Mucosa of descending colon (tissue), 3 donors: ENCODE measurements at regions not wholly inside any gene's neighbourhood (a gene's known extent, or its start where the extent isn't known, plus 50 kb on each side); places are given as distances from the start of the nearest gene placed in this dataset.

Source experiments
- ATAC-seq: fragments of 200-7000 bp; cut with Tn5 transposase; one replicate; pipeline ENCODE4 v1.9.1; 2020; ENCODE audit warnings: mild to moderate bottlenecking, moderate library complexity
- DNase-seq, 3 donors: peaks; one replicate each; pipeline ENCODE4 v3.0.0-alpha.2; 2020
- H3K36me3 ChIP-seq: fragments of 200-600 bp; one replicate; pipeline ENCODE4 v1.8.0; 2021; ENCODE audit warnings: low read depth, mild to moderate bottlenecking
- H3K4me1 ChIP-seq: fragments of 200-600 bp; one replicate; pipeline ENCODE4 v1.8.0; 2021; ENCODE audit warnings: low read depth, mild to moderate bottlenecking
- H3K4me3 ChIP-seq: fragments of 200-600 bp; one replicate; pipeline ENCODE4 v1.8.0; 2021; ENCODE audit warnings: mild to moderate bottlenecking
- H3K9me3 ChIP-seq: fragments of 200-600 bp; one replicate; pipeline ENCODE4 v1.8.0; 2021; ENCODE audit warnings: mild to moderate bottlenecking
- CTCF ChIP-seq: fragments of 200-600 bp; IDR thresholded peaks from one replicate; pipeline ENCODE4 v1.8.0; 2022; ENCODE audit warnings: antibody characterized with exemption, mild to moderate bottlenecking
- intact Hi-C, 2 donors: fragments of 100-400 bp; cut with DNase I in 1 of 2; cut with micrococcal nuclease in 1 of 2; formaldehyde crosslinking; loops; one replicate each; pipeline versions ENCODE4 v1.11.0 to v1.11.1; 2022; cut with DNase I, micrococcal nuclease
- donor health status: DM: no; HTN: no; CAD: no; lungs with moderate emphysema.
- donor health status: DM: no; HTN: no; CAD: no.
- donor health status: DM: no; HTN: yes; CAD: no.

- ATAC-seq (peak; percentile 37), DNase-seq (no peak)
- TF ChIP-seq CTCF: no peak
- intact Hi-C loops: no loop called here
- no peaks in the 10 kb centered on the region for H3K36me3 ChIP-seq
- no peak overlapping the region for H3K4me3 ChIP-seq
- H3K4me1 ChIP-seq: peaks cover 15% of the 10 kb centered on the region
- no peaks in the 10 kb centered on the region for H3K9me3 ChIP-seq
Observed at GRCh38 chr3:102181175-102181920, 253.5 kb upstream of the ZPLD1 start.

- peaks cover 15% of the 10 kb centered on the region for H3K4me1 ChIP-seq
- TF ChIP-seq CTCF: no peak
- H3K9me3 ChIP-seq: no peaks in the 10 kb centered on the region
- intact Hi-C loops: no loop called here
- ATAC-seq (peak; percentile 44), DNase-seq (no peak)
- no peaks in the 10 kb centered on the region for H3K36me3 ChIP-seq
- H3K4me3 ChIP-seq: no peak overlapping the region
Observed at GRCh38 chr3:102182162-102182561, 252.7 kb upstream of the ZPLD1 start.

GRCh38 chr3:102183186-102183585 is 251.6 kb upstream of the ZPLD1 start:
- H3K4me3 ChIP-seq: no peak overlapping the region
- DNase-seq (no peak), ATAC-seq (no peak)
- intact Hi-C loops: no loop called here
- peaks cover 15% of the 10 kb centered on the region for H3K4me1 ChIP-seq
- no peaks in the 10 kb centered on the region for H3K36me3 ChIP-seq
- H3K9me3 ChIP-seq: no peaks in the 10 kb centered on the region
- no peak for TF ChIP-seq CTCF

GRCh38 chr3:102183623-102184022 is 251.2 kb upstream of the ZPLD1 start:
- intact Hi-C loops: no loop called here
- no peak for TF ChIP-seq CTCF
- no peak for DNase-seq
- Histone ChIP-seq H3K4me3 (no peak overlapping the region), H3K9me3 (no peaks in the 10 kb centered on the region), H3K36me3 (no peaks in the 10 kb centered on the region), H3K4me1 (peaks cover 15% of the 10 kb centered on the region)
- no peak for ATAC-seq

GRCh38 chr3:102189541-102189940 is 245.3 kb upstream of the ZPLD1 start:
- TF ChIP-seq CTCF: no peak
- no peak overlapping the region for H3K4me3 ChIP-seq
- no peaks in the 10 kb centered on the region for H3K4me1 ChIP-seq
- H3K9me3 ChIP-seq: no peaks in the 10 kb centered on the region
- ATAC-seq (no peak), DNase-seq (no peak)
- intact Hi-C loops: no loop called here
- H3K36me3 ChIP-seq: no peaks in the 10 kb centered on the region
